Hepatocyte (in vitro differentiated cells): ENCODE measurements at regions not wholly inside any gene's neighbourhood (a gene's known extent, or its start where the extent isn't known, plus 50 kb on each side); places are given as distances from the start of the nearest gene placed in this dataset.

Experiments
- DNase-seq: peaks from one replicate; pipeline ENCODE4 v3.0.0-alpha.2; 2016; ENCODE audit warnings: low spot score
- H2AFZ ChIP-seq: fragments of 200-600 bp; sonication (generic); 2 replicates; pipeline ENCODE4 v1.6.0; 2016; ENCODE audit warnings: antibody characterized with exemption, mild to moderate bottlenecking
- H3K27ac ChIP-seq: fragments of 200-600 bp; sonication (generic); 2 replicates; pipeline ENCODE4 v1.5.1; 2016; ENCODE audit warnings: mild to moderate bottlenecking
- H3K27me3 ChIP-seq: fragments of 200-600 bp; sonication (generic); 2 replicates; pipeline ENCODE4 v1.6.1; 2016
- H3K36me3 ChIP-seq: fragments of 200-600 bp; sonication (generic); replicated peaks from 2 replicates; pipeline ENCODE4 v1.5.1; 2016; ENCODE audit warnings: low read depth; ENCODE audit not compliant: insufficient read depth
- H3K4me1 ChIP-seq: fragments of 200-600 bp; sonication (generic); 2 replicates; pipeline ENCODE4 v1.5.1; 2016; ENCODE audit warnings: mild to moderate bottlenecking, moderate library complexity; ENCODE audit not compliant: insufficient read depth
- H3K4me2 ChIP-seq: fragments of 200-600 bp; sonication (generic); 2 replicates; pipeline ENCODE4 v1.6.0; 2016
- H3K4me3 ChIP-seq: fragments of 200-600 bp; sonication (generic); 2 replicates; pipeline ENCODE4 v1.5.1; 2016; ENCODE audit warnings: mild to moderate bottlenecking
- H3K79me2 ChIP-seq: fragments of 200-600 bp; sonication (generic); 2 replicates; pipeline ENCODE4 v1.6.0; 2017; ENCODE audit warnings: mild to moderate bottlenecking
- H3K9me2 ChIP-seq: fragments of 200-600 bp; sonication (generic); replicated peaks from 2 replicates; pipeline ENCODE4 v1.6.0; 2017; ENCODE audit warnings: mild to moderate bottlenecking; ENCODE audit not compliant: insufficient read depth
- H3K9me3 ChIP-seq: fragments of 200-600 bp; sonication (generic); 2 replicates; pipeline ENCODE4 v1.5.1; 2016; ENCODE audit warnings: low read depth, mild to moderate bottlenecking
- H4K20me1 ChIP-seq: fragments of 200-600 bp; sonication (generic); 2 replicates; pipeline ENCODE4 v1.6.0; 2016; ENCODE audit warnings: mild to moderate bottlenecking; ENCODE audit not compliant: insufficient read depth, poor library complexity, severe bottlenecking
- EZH2 ChIP-seq: fragments of 200-600 bp; sonication (generic); IDR thresholded peaks from 2 replicates; pipeline ENCODE4 v1.6.1; 2016; ENCODE audit warnings: antibody characterized with exemption, mild to moderate bottlenecking, borderline replicate concordance
- EZH2phosphoT487 ChIP-seq: fragments of 200-600 bp; sonication (generic); IDR thresholded peaks from one replicate; pipeline ENCODE4 v1.6.1; 2018; ENCODE audit warnings: antibody characterized with exemption, mild to moderate bottlenecking, low read depth, moderate library complexity; ENCODE audit not compliant: unreplicated experiment, severe bottlenecking
- WGBS: methylation state at CpG from one replicate; pipeline ENCODE4 v1.1.6; 2016; ENCODE audit warnings: low lambda C conversion rate; ENCODE audit errors: missing lambda C conversion rate; 5-methylcytosine and 5-hydroxymethylcytosine counted together
- TF ChIP-seq, protein P1 (sequence below): fragments of 200-600 bp; sonication (generic); IDR thresholded peaks from 2 replicates; pipeline ENCODE4 v1.5.1; 2016; ENCODE audit warnings: antibody characterized with exemption, mild to moderate bottlenecking; ENCODE audit not compliant: poor library complexity

DNA sequence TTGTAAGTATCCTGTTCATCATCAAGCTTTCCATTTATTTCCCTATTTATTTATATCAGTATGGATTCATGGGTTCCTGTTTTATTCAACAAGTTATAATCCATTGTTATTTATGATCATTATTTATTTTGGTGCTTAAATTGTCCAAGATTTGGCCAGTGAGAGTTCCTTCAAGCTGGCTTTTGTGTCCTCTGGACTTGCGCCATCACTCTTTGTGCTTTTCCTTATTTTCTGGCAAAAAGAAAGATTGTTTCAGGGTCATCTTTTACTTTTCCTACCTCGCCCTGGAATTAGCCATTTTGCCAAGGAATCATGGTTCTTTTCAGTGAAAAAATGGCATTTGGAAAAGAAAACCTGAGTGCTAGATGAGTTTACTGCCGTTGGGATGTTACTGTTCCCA lies 193.4 kb downstream of the ADAMTS15 start:
- H3K79me2 ChIP-seq: no peaks in the 10 kb centered on the region
- no peak overlapping the region for H3K4me2 ChIP-seq
- H2AFZ ChIP-seq: no peak overlapping the region
- no peaks in the 10 kb centered on the region for H3K27me3 ChIP-seq
- no peak for DNase-seq
- no peaks in the 10 kb centered on the region for H3K36me3 ChIP-seq
- H3K4me3 ChIP-seq: no peak overlapping the region
- H3K9me2 ChIP-seq: no peaks in the 10 kb centered on the region
- no peaks in the 10 kb centered on the region for H4K20me1 ChIP-seq
- TF ChIP-seq EZH2phosphoT487: no peak
- no peak for TF ChIP-seq EZH2
- TF ChIP-seq, protein P1, sequence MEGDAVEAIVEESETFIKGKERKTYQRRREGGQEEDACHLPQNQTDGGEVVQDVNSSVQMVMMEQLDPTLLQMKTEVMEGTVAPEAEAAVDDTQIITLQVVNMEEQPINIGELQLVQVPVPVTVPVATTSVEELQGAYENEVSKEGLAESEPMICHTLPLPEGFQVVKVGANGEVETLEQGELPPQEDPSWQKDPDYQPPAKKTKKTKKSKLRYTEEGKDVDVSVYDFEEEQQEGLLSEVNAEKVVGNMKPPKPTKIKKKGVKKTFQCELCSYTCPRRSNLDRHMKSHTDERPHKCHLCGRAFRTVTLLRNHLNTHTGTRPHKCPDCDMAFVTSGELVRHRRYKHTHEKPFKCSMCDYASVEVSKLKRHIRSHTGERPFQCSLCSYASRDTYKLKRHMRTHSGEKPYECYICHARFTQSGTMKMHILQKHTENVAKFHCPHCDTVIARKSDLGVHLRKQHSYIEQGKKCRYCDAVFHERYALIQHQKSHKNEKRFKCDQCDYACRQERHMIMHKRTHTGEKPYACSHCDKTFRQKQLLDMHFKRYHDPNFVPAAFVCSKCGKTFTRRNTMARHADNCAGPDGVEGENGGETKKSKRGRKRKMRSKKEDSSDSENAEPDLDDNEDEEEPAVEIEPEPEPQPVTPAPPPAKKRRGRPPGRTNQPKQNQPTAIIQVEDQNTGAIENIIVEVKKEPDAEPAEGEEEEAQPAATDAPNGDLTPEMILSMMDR: no peak
- whole genome bisulfite sequencing: 93% methylated on average over 3 of the region's 3 CpGs
- H3K4me1 ChIP-seq: peaks cover 40% of the 10 kb centered on the region
- no peaks in the 10 kb centered on the region for H3K9me3 ChIP-seq
- no peak overlapping the region for H3K27ac ChIP-seq

DNA sequence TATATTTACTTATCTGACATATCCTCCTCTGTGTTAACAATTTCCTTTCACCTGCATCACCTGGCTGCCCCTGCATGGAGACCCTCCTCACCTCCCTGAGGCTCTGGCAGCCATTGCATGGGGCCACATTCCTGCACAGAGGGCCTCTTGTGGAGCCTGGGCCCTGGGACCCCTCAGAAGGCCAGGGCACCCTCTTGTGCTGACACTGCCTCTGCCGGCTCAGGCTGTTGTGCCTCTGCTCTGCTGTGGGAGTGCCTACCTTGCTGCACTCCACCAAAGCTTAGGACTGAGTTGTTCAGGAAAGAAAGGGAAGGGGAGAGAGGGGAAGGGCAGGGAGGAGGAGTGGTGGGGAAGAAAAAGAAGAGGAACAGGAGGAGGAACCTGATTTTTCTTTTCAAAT lies 194.5 kb downstream of the ADAMTS15 start:
- Histone ChIP-seq H3K27ac (no peak overlapping the region), H3K9me2 (no peaks in the 10 kb centered on the region), H3K4me1 (peaks cover 37% of the 10 kb centered on the region), H4K20me1 (no peaks in the 10 kb centered on the region), H3K79me2 (no peaks in the 10 kb centered on the region), H3K27me3 (no peaks in the 10 kb centered on the region), H3K4me3 (no peak overlapping the region), H3K9me3 (no peaks in the 10 kb centered on the region), H3K4me2 (no peak overlapping the region), H3K36me3 (no peaks in the 10 kb centered on the region), H2AFZ (no peak overlapping the region)
- WGBS: 71% methylated on average over 1 of the region's 1 CpG
- no peak for DNase-seq
- TF ChIP-seq EZH2: no peak
- TF ChIP-seq EZH2phosphoT487: no peak
- TF ChIP-seq, protein P1: no peak

DNA sequence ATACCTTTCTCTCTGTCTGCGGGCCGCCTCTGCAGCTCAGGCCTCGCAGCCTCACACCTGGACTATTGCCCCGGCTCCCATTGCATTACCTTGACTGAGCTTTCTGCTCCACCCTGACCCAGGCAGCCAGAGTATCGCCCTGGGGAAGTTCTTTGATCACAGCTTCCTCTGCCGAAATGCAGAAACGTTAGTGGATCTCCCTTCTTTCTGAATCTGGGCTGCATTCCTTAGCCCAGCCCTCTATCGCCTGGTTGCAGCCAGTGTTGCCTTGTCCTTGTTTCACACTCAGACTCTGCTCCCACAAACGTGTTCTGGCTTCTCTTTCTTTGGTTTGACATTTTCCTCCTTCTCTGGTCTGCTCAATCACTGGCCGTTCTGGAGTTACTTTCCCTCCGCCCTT lies 195.7 kb downstream of the ADAMTS15 start:
- Histone ChIP-seq H2AFZ (no peak overlapping the region), H3K27me3 (no peaks in the 10 kb centered on the region), H3K79me2 (no peaks in the 10 kb centered on the region), H3K36me3 (no peaks in the 10 kb centered on the region), H3K27ac (peak overlapping the region; percentile 30), H3K4me2 (peak overlapping the region; percentile 18), H3K4me3 (no peak overlapping the region), H3K9me3 (no peaks in the 10 kb centered on the region), H3K4me1 (peaks cover 26% of the 10 kb centered on the region), H4K20me1 (no peaks in the 10 kb centered on the region), H3K9me2 (no peaks in the 10 kb centered on the region)
- TF ChIP-seq, protein P1: no peak
- no peak for TF ChIP-seq EZH2
- no peak for TF ChIP-seq EZH2phosphoT487
- no peak for DNase-seq
- 44% methylated on average over 11 of the region's 11 CpGs for WGBS
